Prostate gland (tissue), 1 donor: ENCODE measurements at regions not wholly inside any gene's neighbourhood (a gene's known extent, or its start where the extent isn't known, plus 50 kb on each side); places are given as distances from the start of the nearest gene placed in this dataset.

Source experiments
- POLR2A ChIP-seq: fragments of 450-650 bp; IDR thresholded peaks from one replicate; pipeline ENCODE4 v1.6.1; 2016; ENCODE audit warnings: antibody characterized with exemption, mild to moderate bottlenecking
- POLR2AphosphoS5 ChIP-seq: sonication (generic); formaldehyde crosslinking; IDR thresholded peaks from one replicate; pipeline ENCODE4 v1.6.1; 2017; ENCODE audit warnings: antibody characterized with exemption

GRCh38 chr12:131555197-131555846 is 155.6 kb upstream of the SFSWAP start:
- TF ChIP-seq POLR2AphosphoS5 (no peak), POLR2A (no peak)
